NCI-H1694 treated with DMSO at 0.1 percent for 48 hours (cell line): ENCODE measurements at regions not wholly inside any gene's neighbourhood (a gene's known extent, or its start where the extent isn't known, plus 50 kb on each side); places are given as distances from the start of the nearest gene placed in this dataset.

Experiments used
- DNase-seq: peaks from one replicate; lab custom pipeline; 2025; lab: John Stamatoyannopoulos, UW

- no peak for DNase-seq
These were observed 392.2 kb downstream of the C6orf118 start for GRCh38 chr6:164917211-164917610.

- no peak for DNase-seq
These were observed 393.3 kb downstream of the C6orf118 start for GRCh38 chr6:164916087-164916486.

DNA sequence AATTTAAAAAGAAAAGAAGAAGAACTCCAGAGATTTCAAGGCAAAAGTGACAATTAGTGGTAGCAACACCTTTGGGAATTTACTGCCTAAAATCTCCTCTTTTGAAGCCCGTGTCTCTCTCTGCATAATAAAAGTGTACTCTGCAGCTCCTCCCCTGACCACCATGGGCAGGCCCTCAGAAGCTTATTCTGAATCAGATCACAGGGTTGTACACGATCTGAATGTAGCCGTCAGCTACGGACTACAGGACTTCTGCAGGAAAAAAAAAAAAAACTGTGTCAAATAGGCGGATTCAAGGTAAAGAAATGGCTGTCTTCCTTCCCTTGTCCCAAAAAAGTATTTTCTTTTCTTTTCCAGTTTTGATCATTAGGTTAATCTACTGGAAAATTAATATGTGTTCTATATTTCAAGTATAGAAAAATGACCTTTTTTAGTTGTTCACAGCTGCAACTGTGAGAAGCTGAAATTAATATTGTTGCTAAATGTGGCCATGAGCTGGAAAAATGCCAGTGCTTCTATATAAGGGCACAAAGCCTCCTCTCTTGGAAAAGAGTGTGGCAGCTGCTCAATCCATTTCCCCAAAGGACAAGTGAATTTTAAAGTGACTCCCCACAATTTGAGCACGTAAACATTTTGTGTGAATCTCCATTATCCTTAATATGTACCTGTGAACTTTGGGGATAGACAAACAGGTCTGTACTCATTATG, 397.4 kb downstream of the C6orf118 start:
- peak; percentile 12 for DNase-seq

DNA sequence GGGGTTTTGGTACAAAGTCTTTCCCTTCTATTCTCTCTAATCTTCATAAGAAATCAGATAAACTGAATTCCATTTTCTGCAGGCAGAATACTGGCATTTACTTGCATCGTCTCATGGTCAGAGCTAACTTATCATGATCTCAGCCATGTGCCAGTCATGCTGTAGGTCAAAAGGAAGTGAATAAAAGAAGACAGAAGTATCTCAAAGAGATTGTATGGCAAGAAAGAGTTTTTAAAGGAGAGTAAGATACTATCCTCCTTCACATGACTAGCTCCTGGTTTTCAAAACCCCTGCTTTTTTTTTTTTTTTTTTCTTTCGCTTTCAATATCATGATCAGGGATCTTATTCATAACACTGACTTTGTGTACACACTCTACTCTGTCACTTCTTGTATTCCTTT, 398.3 kb downstream of the C6orf118 start:
- no peak for DNase-seq

DNA sequence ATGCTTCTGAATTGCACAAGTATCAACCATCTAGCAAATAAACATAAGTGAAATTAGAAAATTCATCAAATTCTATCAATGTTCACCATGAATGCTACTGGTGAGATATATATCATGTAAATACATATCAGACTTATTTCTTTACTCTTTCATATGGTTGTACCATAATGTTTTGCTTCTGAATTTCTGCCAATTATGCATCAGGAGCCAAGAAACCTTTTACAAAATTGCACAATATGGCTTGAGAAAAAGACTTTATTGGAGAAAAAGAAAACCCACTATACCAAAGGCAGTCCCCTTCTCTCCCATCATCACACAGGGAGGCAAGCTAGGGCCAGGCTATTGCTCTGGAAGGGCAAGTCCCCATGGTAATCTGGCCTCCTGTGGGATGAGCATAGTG, 402.6 kb downstream of the C6orf118 start:
- DNase-seq, result no peak

DNA sequence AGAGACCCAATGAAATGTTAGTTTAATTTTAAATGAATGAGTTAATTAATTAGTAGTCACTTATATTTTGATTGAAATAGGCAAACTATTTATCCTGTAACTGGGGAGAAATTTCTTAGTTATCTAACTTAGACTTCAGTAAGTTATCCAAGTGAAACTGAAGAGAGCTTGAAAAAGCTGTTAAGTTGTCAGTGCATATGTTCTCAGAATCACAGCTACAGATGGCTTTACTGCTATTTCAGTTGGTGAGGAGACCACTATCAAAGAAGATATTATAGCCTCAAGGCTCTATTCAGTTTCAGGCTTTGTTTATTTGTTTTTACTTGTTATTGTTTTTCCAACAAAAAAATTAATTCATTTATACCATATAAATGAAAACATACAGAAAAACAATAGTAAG, 404.1 kb downstream of the C6orf118 start:
- DNase-seq, result no peak

DNA sequence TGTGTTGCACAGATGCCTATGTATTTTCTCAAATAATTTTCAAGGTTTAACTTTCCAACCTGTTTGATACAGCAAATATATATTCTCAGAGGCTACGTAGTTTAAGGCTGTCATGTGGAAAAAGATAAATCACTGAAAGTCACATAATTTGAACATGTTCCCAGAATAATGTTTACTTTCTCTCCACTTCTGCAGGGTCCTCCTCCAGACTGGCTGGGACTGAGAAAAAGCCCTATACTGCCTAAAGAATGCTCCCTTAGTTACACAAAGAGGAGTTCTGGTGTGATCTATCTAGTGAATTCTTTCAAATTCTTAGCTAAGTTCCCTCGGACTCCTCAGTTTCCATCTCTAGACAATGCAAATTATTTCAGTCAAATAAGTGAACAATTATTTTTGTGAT, 411.0 kb downstream of the C6orf118 start:
- DNase-seq, result no peak

GRCh38 chr6:164897523-164898235, 411.7 kb downstream of the C6orf118 start:
- no peak for DNase-seq

- DNase-seq, result no peak
These were observed 419.4 kb downstream of the C6orf118 start for GRCh38 chr6:164889980-164890379.

GRCh38 chr6:164887660-164888059, 421.7 kb downstream of the C6orf118 start:
- no peak for DNase-seq

GRCh38 chr6:164882236-164882635, 427.2 kb downstream of the C6orf118 start:
- no peak for DNase-seq

DNA sequence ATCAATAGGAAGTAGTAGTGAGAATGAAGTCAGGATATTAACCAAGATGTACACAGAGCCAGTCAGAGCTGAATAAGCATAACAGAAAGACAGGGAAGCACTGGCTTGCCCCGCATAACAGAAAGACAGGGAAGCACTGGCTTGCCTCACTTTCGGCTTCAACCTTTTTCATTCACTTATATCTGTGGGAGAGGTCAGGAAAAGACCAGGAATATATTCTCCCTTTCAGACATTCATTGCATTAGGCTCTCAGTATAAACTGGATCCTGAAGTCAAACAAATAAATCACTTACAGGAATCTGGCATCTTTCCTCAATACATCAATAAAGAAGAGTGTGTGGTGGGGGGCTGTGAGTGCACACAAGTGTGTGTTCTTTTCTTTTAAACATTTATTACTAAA, 437.6 kb downstream of the C6orf118 start:
- DNase-seq, result no peak

- no peak for DNase-seq
These were observed 439.2 kb downstream of the C6orf118 start for GRCh38 chr6:164870164-164870563.

DNA sequence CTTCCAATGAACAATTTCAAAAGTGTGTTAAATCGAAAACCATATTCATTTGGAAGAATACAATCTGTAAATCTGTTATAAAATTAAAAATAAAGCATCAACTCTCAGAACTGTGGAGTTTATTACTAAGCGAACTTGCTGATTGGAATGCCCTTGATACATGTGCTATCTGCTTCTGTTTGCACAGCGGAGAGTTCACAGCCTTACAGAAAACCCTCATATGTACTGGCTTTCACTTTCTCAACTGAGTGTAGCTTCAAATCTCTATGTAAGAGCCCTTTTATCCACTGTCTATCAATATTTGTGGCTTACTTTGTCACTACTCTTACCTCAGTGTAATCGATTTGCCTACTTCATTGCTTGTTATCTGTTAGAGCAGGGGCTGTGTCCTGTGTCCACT, 447.4 kb downstream of the C6orf118 start:
- DNase-seq, result no peak

GRCh38 chr6:164859816-164860215, 449.6 kb downstream of the C6orf118 start:
- no peak for DNase-seq

- no peak for DNase-seq
These were observed 453.3 kb downstream of the C6orf118 start for GRCh38 chr6:164856138-164856537.

GRCh38 chr6:164855281-164855680, 454.1 kb downstream of the C6orf118 start:
- no peak for DNase-seq

GRCh38 chr6:164854526-164854925, 454.9 kb downstream of the C6orf118 start:
- DNase-seq, result no peak

- no peak for DNase-seq
These were observed 463.6 kb downstream of the C6orf118 start for GRCh38 chr6:164845773-164846172.

- DNase-seq, result no peak
These were observed 467.3 kb downstream of the C6orf118 start for GRCh38 chr6:164842085-164842484.

DNA sequence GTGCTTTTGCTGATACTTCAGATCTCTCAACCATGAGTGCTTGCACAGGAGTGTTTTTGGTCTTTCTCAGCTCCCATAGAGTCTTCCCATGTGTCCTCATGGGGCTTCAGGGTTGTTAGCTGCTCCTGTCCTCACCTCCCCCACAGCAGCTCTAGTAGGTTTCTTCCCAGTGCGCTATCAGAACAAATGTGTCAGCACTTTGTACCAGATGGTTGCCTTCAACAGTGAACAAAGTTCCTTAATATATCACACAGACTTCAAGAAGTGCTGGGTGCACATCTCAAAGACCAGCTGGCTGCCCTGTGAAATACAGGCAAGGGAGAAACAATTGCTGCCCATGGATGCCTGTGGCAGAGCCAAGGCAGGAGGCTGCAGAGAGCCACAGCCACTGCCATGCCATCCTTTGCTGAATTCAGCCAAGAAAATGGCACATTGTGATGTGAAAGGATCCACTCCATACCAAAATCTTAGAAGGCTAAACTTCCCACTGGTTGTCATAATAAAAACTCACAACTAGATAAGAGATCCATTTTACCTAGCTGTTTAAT, 471.3 kb downstream of the C6orf118 start:
- no peak for DNase-seq

GRCh38 chr6:164836486-164836885, 472.9 kb downstream of the C6orf118 start:
- DNase-seq, result no peak

DNA sequence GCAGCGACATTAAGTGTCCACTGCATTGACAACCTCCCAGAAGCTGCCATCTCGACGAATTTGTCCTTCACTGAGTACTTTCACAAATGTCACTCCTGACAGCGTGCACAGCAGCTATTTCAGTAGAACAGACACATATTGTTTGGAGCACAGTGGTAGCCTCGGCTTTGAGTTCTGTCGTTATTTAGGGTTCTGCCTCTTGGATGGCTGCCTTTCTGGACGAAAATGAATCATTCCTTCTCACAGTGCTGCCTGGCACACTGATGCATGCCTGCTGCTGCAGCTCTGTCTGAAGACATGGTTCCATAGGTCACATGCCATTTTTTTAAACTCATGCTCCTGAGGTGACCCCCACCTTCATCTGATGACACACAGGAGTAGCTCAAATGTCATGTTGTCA, 477.0 kb downstream of the C6orf118 start:
- no peak for DNase-seq
